AG04449 (cell line): ENCODE measurements at regions not wholly inside any gene's neighbourhood (a gene's known extent, or its start where the extent isn't known, plus 50 kb on each side); places are given as distances from the start of the nearest gene placed in this dataset.

ENCODE experiments used
- CTCF ChIA-PET: fragments of 350-600 bp; formaldehyde crosslinking; extraction: SDS; loops from one replicate; lab custom pipeline; 2021; ENCODE audit warnings: antibody characterized with exemption; lab: Yijun Ruan, JAX
- POLR2A ChIA-PET: fragments of 400-600, 350-600 bp; formaldehyde crosslinking; extraction: SDS; loops from one replicate; lab custom pipeline; 2020; ENCODE audit warnings: antibody characterized with exemption, inconsistent platforms; lab: Yijun Ruan, JAX
- DNase-seq: peaks from one replicate; pipeline ENCODE4 v3.0.0-alpha.2; 2010; ENCODE audit warnings: low read depth, low spot score
- H3K4me3 ChIP-seq: 2 replicates; pipeline ENCODE4 v1.5.1; 2011; ENCODE audit warnings: low read depth, mild to moderate bottlenecking, control low read depth, low read length
- CTCF ChIP-seq: IDR thresholded peaks from one replicate; pipeline ENCODE4 v1.5.1; 2011; ENCODE audit warnings: mild to moderate bottlenecking, moderate library complexity, low read length, control low read depth, inconsistent platforms; ENCODE audit not compliant: insufficient read depth; ENCODE audit errors: missing control alignments

- no peak for TF ChIP-seq CTCF
- no peak overlapping the region for H3K4me3 ChIP-seq
- POLR2A ChIA-PET: no interaction called here
- CTCF ChIA-PET: interaction anchor here (1.0 kb wide), 1 partner anchor 61 kb away, joined by 3 read pairs; no protein-coding TSS in a partner anchor
- no peak for DNase-seq
These were observed 66.6 kb downstream of the ARHGEF18 start for GRCh38 chr19:7415163-7415856.

- CTCF ChIA-PET: interaction anchor here (1.0 kb wide), 1 partner anchor 62 kb away, joined by 3 read pairs; no protein-coding TSS in a partner anchor
These were observed 67.2 kb downstream of the ARHGEF18 start for GRCh38 chr19:7415857-7416371.

GRCh38 chr19:7417671-7418324, 69.1 kb downstream of the ARHGEF18 start:
- no peak for DNase-seq
- no peak for TF ChIP-seq CTCF
- POLR2A ChIA-PET: no interaction called here
- CTCF ChIA-PET: no interaction called here
- no peak overlapping the region for H3K4me3 ChIP-seq

More at GRCh38 chr19:7415857-7416371, 67.2 kb downstream of the ARHGEF18 start:
- no peak overlapping the region for H3K4me3 ChIP-seq
- TF ChIP-seq CTCF: no peak
- POLR2A ChIA-PET: no interaction called here
- DNase-seq: no peak

- H3K4me3 ChIP-seq: no peak overlapping the region
- CTCF ChIA-PET: no interaction called here
- TF ChIP-seq CTCF: no peak
- POLR2A ChIA-PET: no interaction called here
- no peak for DNase-seq
These were observed 69.9 kb downstream of the ARHGEF18 start for GRCh38 chr19:7418596-7418995.

- POLR2A ChIA-PET: no interaction called here
- TF ChIP-seq CTCF: no peak
- DNase-seq: no peak
- no peak overlapping the region for H3K4me3 ChIP-seq
- CTCF ChIA-PET: no interaction called here
These were observed 69.7 kb downstream of the PEX11G start for GRCh38 chr19:7419153-7419552.

GRCh38 chr19:7419777-7420439, 68.9 kb downstream of the PEX11G start:
- POLR2A ChIA-PET: interaction anchor here (0.6 kb wide), 1 partner anchor 51 kb away, joined by 3 read pairs; no protein-coding TSS in a partner anchor

More at GRCh38 chr19:7419777-7420439, 68.9 kb downstream of the PEX11G start:
- TF ChIP-seq CTCF: no peak
- no peak overlapping the region for H3K4me3 ChIP-seq
- DNase-seq: no peak
- CTCF ChIA-PET: no interaction called here
